VCaP (cell line): ENCODE measurements at regions not wholly inside any gene's neighbourhood (a gene's known extent, or its start where the extent isn't known, plus 50 kb on each side); places are given as distances from the start of the nearest gene placed in this dataset.

Experiments used
- H3K27ac ChIP-seq: fragments of 450-650 bp; 2 replicates; pipeline ENCODE4 v1.5.1; 2017
- TF ChIP-seq, protein P1 (sequence below): fragments of 450-650 bp; conservative IDR thresholded peaks from 2 replicates; pipeline ENCODE4 v1.5.1; 2017; ENCODE audit warnings: mild to moderate bottlenecking, moderate library complexity

DNA sequence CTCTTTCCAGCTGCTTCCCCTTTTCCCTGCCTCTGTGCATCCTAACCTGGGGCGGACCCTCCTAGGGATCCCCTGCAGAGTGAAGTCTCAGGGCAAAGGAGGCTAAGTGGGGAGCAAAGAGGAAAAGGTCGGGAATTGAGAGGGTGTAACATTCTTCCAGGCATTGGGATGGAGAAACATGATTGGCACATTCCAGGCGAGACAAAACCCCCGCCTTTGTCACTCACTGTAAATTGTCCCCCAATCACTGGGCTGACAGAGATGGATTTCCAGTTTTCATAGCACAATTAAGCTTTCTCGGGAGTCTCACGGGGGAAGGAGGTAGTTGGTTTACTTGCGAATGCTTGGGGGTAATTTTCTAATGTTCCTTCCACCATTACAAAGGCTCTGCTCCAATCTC lies 74.9 kb downstream of the MIAT start:
- no peak overlapping the region for H3K27ac ChIP-seq
- TF ChIP-seq, protein P1, sequence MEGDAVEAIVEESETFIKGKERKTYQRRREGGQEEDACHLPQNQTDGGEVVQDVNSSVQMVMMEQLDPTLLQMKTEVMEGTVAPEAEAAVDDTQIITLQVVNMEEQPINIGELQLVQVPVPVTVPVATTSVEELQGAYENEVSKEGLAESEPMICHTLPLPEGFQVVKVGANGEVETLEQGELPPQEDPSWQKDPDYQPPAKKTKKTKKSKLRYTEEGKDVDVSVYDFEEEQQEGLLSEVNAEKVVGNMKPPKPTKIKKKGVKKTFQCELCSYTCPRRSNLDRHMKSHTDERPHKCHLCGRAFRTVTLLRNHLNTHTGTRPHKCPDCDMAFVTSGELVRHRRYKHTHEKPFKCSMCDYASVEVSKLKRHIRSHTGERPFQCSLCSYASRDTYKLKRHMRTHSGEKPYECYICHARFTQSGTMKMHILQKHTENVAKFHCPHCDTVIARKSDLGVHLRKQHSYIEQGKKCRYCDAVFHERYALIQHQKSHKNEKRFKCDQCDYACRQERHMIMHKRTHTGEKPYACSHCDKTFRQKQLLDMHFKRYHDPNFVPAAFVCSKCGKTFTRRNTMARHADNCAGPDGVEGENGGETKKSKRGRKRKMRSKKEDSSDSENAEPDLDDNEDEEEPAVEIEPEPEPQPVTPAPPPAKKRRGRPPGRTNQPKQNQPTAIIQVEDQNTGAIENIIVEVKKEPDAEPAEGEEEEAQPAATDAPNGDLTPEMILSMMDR = no peak

DNA sequence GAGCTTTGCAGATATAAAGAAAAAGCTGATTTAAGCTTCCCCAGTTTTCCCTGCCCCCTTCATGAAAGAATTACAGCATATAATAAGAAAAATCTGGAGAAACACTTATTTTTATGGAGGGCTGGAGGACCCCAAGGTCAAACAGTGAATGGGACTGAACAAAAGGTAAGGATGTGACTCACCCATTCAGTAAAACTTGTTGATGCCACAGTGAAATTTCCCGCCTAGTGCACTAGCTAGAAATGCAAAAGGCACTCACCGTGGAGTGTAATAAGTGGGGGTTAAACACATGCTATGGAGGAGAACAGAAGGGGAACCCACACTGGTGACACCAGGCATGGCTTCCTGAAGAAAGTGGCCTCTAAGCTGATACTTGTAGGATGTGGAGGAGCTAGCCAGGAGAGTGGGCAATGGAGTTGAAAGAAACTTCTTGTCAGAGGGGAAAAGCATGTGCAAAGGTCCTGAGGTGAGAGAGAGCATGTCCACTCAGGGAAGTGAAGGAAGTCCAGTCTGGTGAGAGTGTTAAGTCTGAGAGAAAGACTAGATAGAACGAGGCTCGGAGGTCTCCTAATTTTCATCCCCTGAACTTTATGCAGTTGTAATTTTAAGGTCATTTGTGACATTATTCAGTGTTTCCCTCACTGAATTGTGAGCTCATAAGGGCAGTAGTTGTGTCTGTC lies 77.1 kb downstream of the MIAT start:
- no peak overlapping the region for H3K27ac ChIP-seq
- TF ChIP-seq, protein P1 = no peak

DNA sequence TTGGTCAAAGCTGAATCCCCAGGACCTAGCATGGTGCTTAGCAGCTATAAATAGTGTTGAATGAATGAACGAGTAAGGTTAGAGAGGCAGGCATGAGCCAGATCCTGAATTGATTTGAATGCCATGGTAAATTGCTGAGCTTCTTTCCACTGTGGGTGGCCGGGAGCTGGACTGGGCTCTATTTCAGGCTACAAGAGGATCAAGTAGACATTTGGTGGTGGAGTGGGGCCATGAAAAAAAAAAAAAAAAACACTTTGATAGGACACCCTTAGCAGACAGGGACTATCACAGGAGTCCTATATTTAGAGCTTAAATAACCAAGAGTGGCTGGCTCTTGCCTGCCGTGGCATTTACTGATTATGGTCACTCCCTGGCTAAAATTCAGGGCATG lies 77.6 kb downstream of the MIAT start:
- TF ChIP-seq, protein P1 = no peak
- no peak overlapping the region for H3K27ac ChIP-seq

DNA sequence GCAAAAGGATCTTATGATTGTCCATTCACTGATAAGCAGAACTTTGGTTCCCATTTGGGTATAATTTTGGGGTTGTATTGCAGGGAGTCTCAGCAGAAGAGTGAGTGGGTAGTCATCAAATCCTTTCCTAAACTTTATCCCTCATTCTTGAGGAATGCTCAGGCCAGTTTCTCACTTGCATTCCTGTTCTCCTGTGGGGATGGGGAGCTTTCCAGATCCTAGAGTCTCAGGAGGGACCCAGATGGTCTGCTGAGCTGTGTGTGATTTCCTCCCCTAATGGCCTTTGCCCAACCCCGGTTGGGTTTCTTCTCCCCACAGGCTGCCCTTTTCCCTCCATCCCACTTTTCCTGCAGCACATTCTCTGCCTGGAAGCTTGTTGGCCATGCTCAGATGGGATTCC lies 79.9 kb downstream of the MIAT start:
- H3K27ac ChIP-seq = no peak overlapping the region
- TF ChIP-seq, protein P1 = no peak

DNA sequence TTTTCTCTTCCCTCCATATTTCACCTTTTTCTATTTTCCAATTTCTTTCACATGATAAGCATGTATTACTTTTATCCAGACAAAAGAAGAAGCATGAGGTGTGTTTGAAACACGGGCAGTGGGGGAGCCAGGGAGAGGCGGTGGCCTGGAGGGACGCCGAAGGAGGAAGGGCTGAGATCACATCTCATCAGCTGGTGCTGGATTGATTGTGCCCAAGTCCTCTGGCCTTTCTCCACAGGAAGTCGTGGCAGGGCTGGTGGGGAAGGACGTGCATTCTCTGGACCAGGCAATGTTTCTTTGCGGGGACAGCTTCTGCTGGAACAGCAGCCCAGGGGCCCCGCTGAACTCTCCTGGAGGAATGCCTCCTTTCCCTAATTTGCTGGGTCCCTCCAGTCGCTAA lies 82.9 kb downstream of the MIAT start:
- H3K27ac ChIP-seq = no peak overlapping the region
- TF ChIP-seq, protein P1 = no peak

DNA sequence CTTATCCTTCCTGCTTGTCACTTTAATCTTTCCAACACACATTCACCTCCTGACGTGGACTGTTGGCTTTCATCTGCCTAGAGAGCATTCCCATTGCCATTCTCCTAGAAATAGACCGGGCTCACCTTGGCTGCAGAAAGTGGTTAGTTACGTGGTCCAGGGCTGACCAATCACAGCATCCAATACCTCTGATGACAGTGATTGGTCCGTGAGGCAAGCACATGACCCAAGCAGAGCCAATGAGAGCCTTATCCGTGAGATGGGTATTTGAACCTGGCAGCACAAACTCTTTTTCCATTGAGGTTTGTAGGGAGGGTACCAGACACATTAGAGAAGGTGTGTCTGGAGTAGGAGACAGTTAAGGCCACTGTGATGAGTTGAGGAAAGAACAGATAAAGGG lies 85.8 kb downstream of the MIAT start:
- H3K27ac ChIP-seq = no peak overlapping the region
- TF ChIP-seq, protein P1 = no peak

DNA sequence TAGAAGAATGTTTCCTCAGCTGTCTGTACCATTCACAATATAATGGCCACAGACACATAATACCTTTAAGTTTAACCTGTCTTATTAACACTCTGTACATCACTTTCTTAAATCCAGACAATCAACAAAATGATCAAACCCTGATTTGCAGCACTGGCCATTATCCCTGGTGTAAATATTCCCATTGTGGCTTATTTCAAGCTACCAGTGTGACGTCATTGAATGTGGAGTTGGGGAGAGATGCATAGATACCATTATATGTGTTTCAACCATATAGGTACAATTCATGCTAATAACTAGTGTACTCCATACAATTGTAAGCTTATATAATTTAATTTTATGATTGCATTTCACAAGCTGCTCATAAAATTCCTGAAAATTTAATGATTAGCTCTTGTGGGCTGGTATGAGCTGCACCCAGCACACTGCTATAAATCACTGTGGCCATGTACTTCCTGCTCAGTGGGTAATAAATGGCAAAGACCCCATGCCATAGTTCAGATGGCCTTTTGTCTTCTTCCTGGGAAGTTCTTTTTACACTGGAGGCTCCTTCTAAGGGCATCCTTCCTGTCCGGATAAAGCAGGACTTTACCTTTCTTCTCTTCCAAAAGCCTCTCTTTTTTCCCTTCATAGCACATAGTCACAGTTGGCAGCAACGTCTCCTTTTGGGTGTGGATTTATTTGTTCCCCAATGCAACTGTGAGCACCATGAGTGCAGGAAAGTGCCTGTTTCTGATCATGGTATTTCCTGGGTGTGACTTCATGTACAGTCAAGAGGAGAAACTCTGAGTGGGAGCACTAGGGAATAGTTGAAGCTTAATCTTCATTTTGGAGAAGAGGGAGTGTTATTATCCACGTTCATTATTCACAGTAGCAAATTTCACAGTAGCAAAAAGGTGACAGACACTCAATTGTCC lies 87.8 kb downstream of the MIAT start:
- TF ChIP-seq, protein P1 = no peak
- no peak overlapping the region for H3K27ac ChIP-seq
